OCI-LY3 (cell line): ENCODE measurements at regions not wholly inside any gene's neighbourhood (a gene's known extent, or its start where the extent isn't known, plus 50 kb on each side); places are given as distances from the start of the nearest gene placed in this dataset.

Source experiments
- CTCF ChIP-seq: fragments of 200-600, 300-600 bp; sonication (generic); IDR thresholded peaks from 2 replicates; pipeline ENCODE4 v1.5.1; 2014; ENCODE audit warnings: antibody characterized with exemption, low read length, low read depth
- EZH2phosphoT487 ChIP-seq: fragments of 200-600 bp; shearing (Covaris generic); IDR thresholded peaks from 2 replicates; pipeline ENCODE4 v1.6.1; 2018; ENCODE audit warnings: antibody characterized with exemption, mixed run types, low read depth

- no peak for TF ChIP-seq CTCF
- no peak for TF ChIP-seq EZH2phosphoT487
Measured at GRCh38 chr22:49044091-49044490, 783.6 kb downstream of the BRD1 start.
